Endothelial cell (in vitro differentiated cells): ENCODE measurements at regions not wholly inside any gene's neighbourhood (a gene's known extent, or its start where the extent isn't known, plus 50 kb on each side); places are given as distances from the start of the nearest gene placed in this dataset.

Source experiments
- DNase-seq: peaks from one replicate; pipeline ENCODE4 v3.0.0; 2021; ENCODE audit warnings: low spot score
- H3K27ac Mint-ChIP-seq: one replicate; pipeline ENCODE4 v1.8.0; 2021; ENCODE audit warnings: mixed read lengths, inconsistent platforms; ENCODE audit not compliant: unreplicated experiment
- H3K27me3 Mint-ChIP-seq: one replicate; pipeline ENCODE4 v1.8.0; 2021; ENCODE audit warnings: mild to moderate bottlenecking, moderate library complexity, mixed read lengths, inconsistent platforms; ENCODE audit not compliant: unreplicated experiment
- H3K36me3 Mint-ChIP-seq: one replicate; pipeline ENCODE4 v1.8.0; 2021; ENCODE audit warnings: mild to moderate bottlenecking, low read depth, mixed read lengths, inconsistent platforms; ENCODE audit not compliant: unreplicated experiment
- H3K4me1 Mint-ChIP-seq: one replicate; pipeline ENCODE4 v1.8.0; 2021; ENCODE audit warnings: mild to moderate bottlenecking, mixed read lengths, inconsistent platforms; ENCODE audit not compliant: unreplicated experiment
- H3K4me3 Mint-ChIP-seq: one replicate; pipeline ENCODE4 v1.8.0; 2021; ENCODE audit warnings: mild to moderate bottlenecking, mixed read lengths, inconsistent platforms; ENCODE audit not compliant: unreplicated experiment
- H3K9me3 Mint-ChIP-seq: one replicate; pipeline ENCODE4 v1.8.0; 2021; ENCODE audit warnings: mixed read lengths, inconsistent platforms; ENCODE audit not compliant: unreplicated experiment
- TF ChIP-seq, protein P1 (sequence below): fragments of 200-600 bp; sonication (generic); IDR thresholded peaks from one replicate; pipeline ENCODE4 v1.5.0; 2021; ENCODE audit warnings: antibody characterized with exemption; ENCODE audit not compliant: unreplicated experiment

GRCh38 chr5:125719681-125720347, 703.4 kb upstream of the GRAMD2B start:
- Mint-ChIP-seq H3K27me3 (no peaks in the 10 kb centered on the region), H3K9me3 (no peaks in the 10 kb centered on the region), H3K36me3 (no peaks in the 10 kb centered on the region), H3K4me3 (no peak overlapping the region), H3K4me1 (no peaks in the 10 kb centered on the region), H3K27ac (no peak overlapping the region)
- TF ChIP-seq, protein P1, sequence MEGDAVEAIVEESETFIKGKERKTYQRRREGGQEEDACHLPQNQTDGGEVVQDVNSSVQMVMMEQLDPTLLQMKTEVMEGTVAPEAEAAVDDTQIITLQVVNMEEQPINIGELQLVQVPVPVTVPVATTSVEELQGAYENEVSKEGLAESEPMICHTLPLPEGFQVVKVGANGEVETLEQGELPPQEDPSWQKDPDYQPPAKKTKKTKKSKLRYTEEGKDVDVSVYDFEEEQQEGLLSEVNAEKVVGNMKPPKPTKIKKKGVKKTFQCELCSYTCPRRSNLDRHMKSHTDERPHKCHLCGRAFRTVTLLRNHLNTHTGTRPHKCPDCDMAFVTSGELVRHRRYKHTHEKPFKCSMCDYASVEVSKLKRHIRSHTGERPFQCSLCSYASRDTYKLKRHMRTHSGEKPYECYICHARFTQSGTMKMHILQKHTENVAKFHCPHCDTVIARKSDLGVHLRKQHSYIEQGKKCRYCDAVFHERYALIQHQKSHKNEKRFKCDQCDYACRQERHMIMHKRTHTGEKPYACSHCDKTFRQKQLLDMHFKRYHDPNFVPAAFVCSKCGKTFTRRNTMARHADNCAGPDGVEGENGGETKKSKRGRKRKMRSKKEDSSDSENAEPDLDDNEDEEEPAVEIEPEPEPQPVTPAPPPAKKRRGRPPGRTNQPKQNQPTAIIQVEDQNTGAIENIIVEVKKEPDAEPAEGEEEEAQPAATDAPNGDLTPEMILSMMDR: no peak
- no peak for DNase-seq

- H3K4me1 Mint-ChIP-seq: no peaks in the 10 kb centered on the region
- H3K4me3 Mint-ChIP-seq: no peak overlapping the region
- H3K27ac Mint-ChIP-seq: no peak overlapping the region
- H3K36me3 Mint-ChIP-seq: no peaks in the 10 kb centered on the region
- no peaks in the 10 kb centered on the region for H3K27me3 Mint-ChIP-seq
- no peaks in the 10 kb centered on the region for H3K9me3 Mint-ChIP-seq
- TF ChIP-seq, protein P1: no peak
- DNase-seq: no peak
These were observed 702.9 kb upstream of the GRAMD2B start for GRCh38 chr5:125720348-125720685.

- Mint-ChIP-seq H3K36me3 (no peaks in the 10 kb centered on the region), H3K9me3 (no peaks in the 10 kb centered on the region), H3K4me3 (no peak overlapping the region), H3K27ac (no peak overlapping the region), H3K4me1 (no peaks in the 10 kb centered on the region), H3K27me3 (no peaks in the 10 kb centered on the region)
- no peak for DNase-seq
- TF ChIP-seq, protein P1: no peak
These were observed 702.5 kb upstream of the GRAMD2B start for GRCh38 chr5:125720721-125721120.

DNA sequence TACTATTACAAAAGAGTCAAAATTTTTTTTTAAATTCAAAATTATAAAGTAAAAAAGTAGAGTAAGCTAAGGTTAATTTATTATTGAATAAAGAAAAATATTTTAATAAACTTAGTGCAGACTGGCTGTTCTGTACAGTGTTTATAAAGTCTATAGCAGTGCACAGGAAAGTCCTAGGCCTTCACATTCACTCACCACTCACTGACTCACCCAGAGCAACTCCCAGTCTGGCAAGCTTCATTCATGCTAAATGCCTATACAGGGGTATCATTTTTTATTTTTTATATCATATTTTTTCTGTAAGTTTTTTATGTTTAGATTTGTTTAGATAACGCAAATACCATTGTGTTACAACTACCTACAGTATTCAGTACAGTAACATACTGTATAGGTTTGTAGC, 700.7 kb upstream of the GRAMD2B start:
- Mint-ChIP-seq H3K4me1 (no peaks in the 10 kb centered on the region), H3K27ac (no peak overlapping the region), H3K4me3 (no peak overlapping the region), H3K36me3 (no peaks in the 10 kb centered on the region), H3K9me3 (no peaks in the 10 kb centered on the region), H3K27me3 (no peaks in the 10 kb centered on the region)
- TF ChIP-seq, protein P1: no peak
- DNase-seq: no peak

DNA sequence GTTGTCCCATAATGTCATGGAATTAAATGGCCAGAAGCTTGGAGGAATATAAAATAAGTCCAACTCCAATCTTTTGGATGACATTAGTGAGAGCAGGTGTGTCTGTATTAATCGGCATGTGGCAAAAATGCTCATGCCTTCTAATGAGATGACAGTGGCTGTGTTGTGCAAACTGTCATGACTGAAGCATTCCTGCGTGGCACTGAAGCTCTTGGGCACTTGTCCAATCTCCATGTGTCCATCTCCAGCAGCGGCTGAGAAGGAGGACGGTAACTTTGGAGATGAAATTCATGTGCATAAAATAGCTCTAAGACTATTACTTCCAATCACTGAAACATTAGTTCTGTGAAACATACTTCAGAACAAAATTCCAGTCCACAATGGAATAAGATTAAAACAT, 697.5 kb upstream of the GRAMD2B start:
- no peaks in the 10 kb centered on the region for H3K27me3 Mint-ChIP-seq
- no peaks in the 10 kb centered on the region for H3K9me3 Mint-ChIP-seq
- no peaks in the 10 kb centered on the region for H3K36me3 Mint-ChIP-seq
- no peak overlapping the region for H3K27ac Mint-ChIP-seq
- no peak overlapping the region for H3K4me3 Mint-ChIP-seq
- H3K4me1 Mint-ChIP-seq: no peaks in the 10 kb centered on the region
- DNase-seq: no peak
- TF ChIP-seq, protein P1: no peak
